ENCODE measurements at regions not wholly inside any gene's neighbourhood (a gene's known extent, or its start where the extent isn't known, plus 50 kb on each side); places are given as distances from the start of the nearest gene placed in this dataset.
"Not testable (repeated sequence)": the region's sequence is repeated elsewhere in the genome, so short reads cannot be mapped to it uniquely, and the experiment has no call there.

GRCh38 chr11:134661660-134662059 lies 249.6 kb upstream of the B3GAT1 start:
- DNase-seq (no peak), ATAC-seq (no peak)
- Mint-ChIP-seq H3K4me3 (no peak overlapping the region), H3K27ac (no peak overlapping the region), H3K4me1 (no peaks in the 10 kb centered on the region), H3K27me3 (peaks cover 15% of the 10 kb centered on the region), H3K36me3 (ENCODE audit: low read depth) (no peaks in the 10 kb centered on the region)
- no peaks in the 10 kb centered on the region for H3K9me3 ChIP-seq (ENCODE audit: control insufficient read depth, low read length, poor library complexity, severe bottlenecking)

GRCh38 chr11:134660416-134660815 lies 248.4 kb upstream of the B3GAT1 start:
- no peak for DNase-seq
- H3K9me3 ChIP-seq (ENCODE audit: control insufficient read depth, low read length, poor library complexity, severe bottlenecking): no peaks in the 10 kb centered on the region

GRCh38 chr11:134659882-134660281 lies 247.8 kb upstream of the B3GAT1 start:
- DNase-seq: no peak

More at GRCh38 chr11:134660416-134660815, 248.4 kb upstream of the B3GAT1 start:
- no peak for ATAC-seq
- Mint-ChIP-seq H3K4me3 (no peak overlapping the region), H3K4me1 (no peaks in the 10 kb centered on the region), H3K36me3 (ENCODE audit: low read depth) (peaks cover 2% of the 10 kb centered on the region), H3K27ac (no peak overlapping the region), H3K27me3 (peaks cover 13% of the 10 kb centered on the region)

GRCh38 chr11:134658481-134659225 lies 246.6 kb upstream of the B3GAT1 start:
- no peaks in the 10 kb centered on the region for H3K9me3 ChIP-seq (ENCODE audit: control insufficient read depth, low read length, poor library complexity, severe bottlenecking)
- no peak overlapping the region for H3K27ac Mint-ChIP-seq
- no peak overlapping the region for H3K4me3 Mint-ChIP-seq
- peaks cover 2% of the 10 kb centered on the region for H3K36me3 Mint-ChIP-seq (ENCODE audit: low read depth)
- H3K27me3 Mint-ChIP-seq: peaks cover 19% of the 10 kb centered on the region
- DNase-seq (no peak), ATAC-seq (no peak)
- peaks cover 5% of the 10 kb centered on the region for H3K4me1 Mint-ChIP-seq

More at GRCh38 chr11:134659882-134660281, 247.8 kb upstream of the B3GAT1 start:
- no peaks in the 10 kb centered on the region for H3K9me3 ChIP-seq (ENCODE audit: control insufficient read depth, low read length, poor library complexity, severe bottlenecking)
- Mint-ChIP-seq H3K4me1 (peaks cover 4% of the 10 kb centered on the region), H3K27ac (no peak overlapping the region), H3K4me3 (no peak overlapping the region), H3K36me3 (ENCODE audit: low read depth) (peaks cover 2% of the 10 kb centered on the region), H3K27me3 (peaks cover 15% of the 10 kb centered on the region)
- no peak for ATAC-seq

- no peaks in the 10 kb centered on the region for H3K9me3 ChIP-seq (ENCODE audit: control insufficient read depth, low read length, poor library complexity, severe bottlenecking)
- Mint-ChIP-seq H3K27me3 (peaks cover 26% of the 10 kb centered on the region), H3K4me3 (no peak overlapping the region), H3K36me3 (ENCODE audit: low read depth) (peaks cover 2% of the 10 kb centered on the region), H3K4me1 (peaks cover 5% of the 10 kb centered on the region), H3K27ac (no peak overlapping the region)
- ATAC-seq: no peak
- no peak for DNase-seq
Measured at GRCh38 chr11:134657631-134658030, 245.6 kb upstream of the B3GAT1 start.

- H3K4me3 Mint-ChIP-seq: no peak overlapping the region
Measured at GRCh38 chr11:134656861-134657540, 245.0 kb upstream of the B3GAT1 start.

GRCh38 chr11:134656086-134656840 lies 244.2 kb upstream of the B3GAT1 start:
- H3K4me1 Mint-ChIP-seq; H3K27ac Mint-ChIP-seq; ATAC-seq; DNase-seq; H3K9me3 ChIP-seq (ENCODE audit: control insufficient read depth, low read length, poor library complexity, severe bottlenecking); H3K36me3 Mint-ChIP-seq (ENCODE audit: low read depth): not testable (repeated sequence)
- Mint-ChIP-seq H3K4me3 (peak overlapping the region; percentile 2), H3K27me3 (peaks cover 24% of the 10 kb centered on the region)

More at GRCh38 chr11:134656861-134657540, 245.0 kb upstream of the B3GAT1 start:
- Mint-ChIP-seq H3K4me1 (peaks cover 5% of the 10 kb centered on the region), H3K27ac (no peak overlapping the region), H3K27me3 (peaks cover 31% of the 10 kb centered on the region), H3K36me3 (ENCODE audit: low read depth) (peaks cover 2% of the 10 kb centered on the region)
- DNase-seq: no peak
- H3K9me3 ChIP-seq (ENCODE audit: control insufficient read depth, low read length, poor library complexity, severe bottlenecking): no peaks in the 10 kb centered on the region
- ATAC-seq: peak; percentile 36

GRCh38 chr11:134655189-134655989 lies 243.3 kb upstream of the B3GAT1 start:
- Mint-ChIP-seq H3K36me3 (ENCODE audit: low read depth) (peaks cover 2% of the 10 kb centered on the region), H3K4me3 (no peak overlapping the region), H3K27me3 (peaks cover 24% of the 10 kb centered on the region), H3K4me1 (peaks cover 5% of the 10 kb centered on the region), H3K27ac (no peak overlapping the region)
- no peaks in the 10 kb centered on the region for H3K9me3 ChIP-seq (ENCODE audit: control insufficient read depth, low read length, poor library complexity, severe bottlenecking)
- DNase-seq: no peak
- ATAC-seq: no peak

- peaks cover 24% of the 10 kb centered on the region for H3K27me3 Mint-ChIP-seq
- H3K27ac Mint-ChIP-seq: no peak overlapping the region
- H3K4me1 Mint-ChIP-seq: peaks cover 7% of the 10 kb centered on the region
- ATAC-seq (peak; percentile 37), DNase-seq (no peak)
- no peak overlapping the region for H3K4me3 Mint-ChIP-seq
- peaks cover 2% of the 10 kb centered on the region for H3K36me3 Mint-ChIP-seq (ENCODE audit: low read depth)
- H3K9me3 ChIP-seq (ENCODE audit: control insufficient read depth, low read length, poor library complexity, severe bottlenecking): no peaks in the 10 kb centered on the region
Measured at GRCh38 chr11:134654161-134654915, 242.3 kb upstream of the B3GAT1 start.

- ATAC-seq (no peak), DNase-seq (no peak)
- peaks cover 24% of the 10 kb centered on the region for H3K27me3 Mint-ChIP-seq
- H3K4me1 Mint-ChIP-seq: peaks cover 7% of the 10 kb centered on the region
- H3K27ac Mint-ChIP-seq: no peak overlapping the region
- H3K36me3 Mint-ChIP-seq (ENCODE audit: low read depth): peaks cover 2% of the 10 kb centered on the region
- H3K4me3 Mint-ChIP-seq: no peak overlapping the region
- no peaks in the 10 kb centered on the region for H3K9me3 ChIP-seq (ENCODE audit: control insufficient read depth, low read length, poor library complexity, severe bottlenecking)
Measured at GRCh38 chr11:134652586-134653255, 240.7 kb upstream of the B3GAT1 start.

- H3K27me3 Mint-ChIP-seq: peaks cover 39% of the 10 kb centered on the region
- no peak for DNase-seq
- peaks cover 2% of the 10 kb centered on the region for H3K4me1 Mint-ChIP-seq
- no peaks in the 10 kb centered on the region for H3K36me3 Mint-ChIP-seq (ENCODE audit: low read depth)
- no peak for ATAC-seq
- no peaks in the 10 kb centered on the region for H3K9me3 ChIP-seq (ENCODE audit: control insufficient read depth, low read length, poor library complexity, severe bottlenecking)
- H3K4me3 Mint-ChIP-seq: no peak overlapping the region
- H3K27ac Mint-ChIP-seq: no peak overlapping the region
Measured at GRCh38 chr11:134647066-134647743, 235.2 kb upstream of the B3GAT1 start.

Measured in T-helper 17 cell (primary cell).